Mesenchymal stem cell (in vitro differentiated cells and primary cell): ENCODE measurements at regions not wholly inside any gene's neighbourhood (a gene's known extent, or its start where the extent isn't known, plus 50 kb on each side); places are given as distances from the start of the nearest gene placed in this dataset.

Source experiments
- DNase-seq: peaks from one replicate; pipeline ENCODE4 v3.0.0-alpha.2; 2013
- H2AFZ ChIP-seq: one replicate; pipeline ENCODE4 v1.6.1; 2013; ENCODE audit warnings: low read depth, mild to moderate bottlenecking, control low read depth, inconsistent platforms, low read length, moderate library complexity
- H2AK5ac ChIP-seq: 2 replicates; pipeline ENCODE4 v1.6.1; 2013; ENCODE audit warnings: low read length, moderate library complexity, mild to moderate bottlenecking, inconsistent platforms; ENCODE audit not compliant: severe bottlenecking
- H2BK120ac ChIP-seq: one replicate; pipeline ENCODE4 v1.6.1; 2013; ENCODE audit warnings: low read depth, mild to moderate bottlenecking, inconsistent platforms, low read length, moderate library complexity
- H2BK12ac ChIP-seq, 2 experiments: one replicate each; pipeline ENCODE4 v1.6.1; 2013; ENCODE audit warnings: inconsistent platforms in 2 of 2, low read length in 2 of 2, mild to moderate bottlenecking in 2 of 2, moderate library complexity in 2 of 2, control low read depth in 1 of 2
- H2BK15ac ChIP-seq: one replicate; pipeline ENCODE4 v1.6.1; 2013; ENCODE audit warnings: mild to moderate bottlenecking, low read depth, inconsistent platforms; ENCODE audit not compliant: poor library complexity, severe bottlenecking
- H2BK5ac ChIP-seq: 2 replicates; pipeline ENCODE4 v1.6.1; 2013; ENCODE audit warnings: low read depth, mild to moderate bottlenecking, low read length, control low read depth, inconsistent platforms; ENCODE audit not compliant: poor library complexity, severe bottlenecking
- H3K14ac ChIP-seq, 2 experiments: one replicate each; pipeline ENCODE4 v1.6.1; 2013; ENCODE audit warnings: inconsistent platforms in 2 of 2, low read length in 2 of 2, control low read depth in 1 of 2, mild to moderate bottlenecking in 1 of 2, moderate library complexity in 1 of 2
- H3K18ac ChIP-seq, 2 experiments: one replicate each; pipeline ENCODE4 v1.6.1; 2013; ENCODE audit warnings: inconsistent platforms in 2 of 2, low read length in 2 of 2, control low read depth in 1 of 2, low read depth in 1 of 2, mild to moderate bottlenecking in 1 of 2
- H3K23ac ChIP-seq, 2 experiments: one replicate each; pipeline ENCODE4 v1.6.1; 2013; ENCODE audit warnings: inconsistent platforms in 2 of 2, low read length in 2 of 2, mild to moderate bottlenecking in 2 of 2, moderate library complexity in 2 of 2, control low read depth in 1 of 2
- H3K27ac ChIP-seq: 2 replicates; pipeline ENCODE4 v1.5.1; 2013; ENCODE audit warnings: mild to moderate bottlenecking, moderate library complexity, low read length, control low read depth, inconsistent platforms; ENCODE audit not compliant: poor library complexity, severe bottlenecking
- H3K27me3 ChIP-seq, 2 experiments: 2 replicates each; pipeline versions ENCODE4 v1.6.1 to v1.7.0; 2013; ENCODE audit warnings: low read length in 2 of 2, mild to moderate bottlenecking in 2 of 2, moderate library complexity in 2 of 2, control low read depth in 1 of 2, inconsistent platforms in 1 of 2; ENCODE audit not compliant: control insufficient read depth in 1 of 2, insufficient read depth in 1 of 2
- H3K36me3 ChIP-seq, 2 experiments: 2 replicates each; pipeline versions ENCODE4 v1.6.1 to v1.7.0; 2013; ENCODE audit warnings: low read length in 2 of 2, control low read depth in 1 of 2, inconsistent platforms in 1 of 2, low read depth in 1 of 2, mild to moderate bottlenecking in 1 of 2; ENCODE audit not compliant: insufficient read depth in 2 of 2, control insufficient read depth in 1 of 2
- H3K4ac ChIP-seq, 2 experiments: one replicate each; pipeline ENCODE4 v1.6.1; 2013; ENCODE audit warnings: inconsistent platforms in 2 of 2, low read length in 2 of 2, mild to moderate bottlenecking in 2 of 2, moderate library complexity in 2 of 2, control low read depth in 1 of 2, low read depth in 1 of 2
- H3K4me1 ChIP-seq: 2 replicates; pipeline ENCODE4 v1.6.1; 2013; ENCODE audit warnings: low read depth, low read length, control low read depth; ENCODE audit not compliant: control insufficient read depth, insufficient read depth
- H3K4me2 ChIP-seq: 2 replicates; pipeline ENCODE4 v1.6.1; 2013; ENCODE audit warnings: low read length, mild to moderate bottlenecking, inconsistent platforms; ENCODE audit not compliant: poor library complexity, severe bottlenecking
- H3K4me3 ChIP-seq, 2 experiments: 2 replicates each; pipeline versions ENCODE4 v1.5.1 to v1.7.0; 2013; ENCODE audit warnings: low read length in 2 of 2, mild to moderate bottlenecking in 2 of 2, control low read depth in 1 of 2, low read depth in 1 of 2; ENCODE audit not compliant: insufficient read depth in 1 of 2
- H3K79me1 ChIP-seq: replicated peaks from 2 replicates; pipeline ENCODE4 v1.6.1; 2013; ENCODE audit warnings: mild to moderate bottlenecking, control low read depth, low read length, inconsistent platforms; ENCODE audit not compliant: poor library complexity, severe bottlenecking
- H3K9ac ChIP-seq: 2 replicates; pipeline ENCODE4 v1.7.0; 2013; ENCODE audit warnings: mild to moderate bottlenecking, low read length, moderate library complexity
- H3K9me3 ChIP-seq: 2 replicates; pipeline ENCODE4 v1.7.0; 2013; ENCODE audit warnings: mild to moderate bottlenecking, low read length; ENCODE audit not compliant: control insufficient read depth
- H4K8ac ChIP-seq: one replicate; pipeline ENCODE4 v1.6.1; 2013; ENCODE audit warnings: inconsistent platforms, mild to moderate bottlenecking, low read length, moderate library complexity
- H4K91ac ChIP-seq: one replicate; pipeline ENCODE4 v1.6.1; 2013; ENCODE audit warnings: mild to moderate bottlenecking, low read length, inconsistent platforms
- WGBS: methylation state at CpG from one replicate; pipeline ENCODE4 v1.1.7; 2013; ENCODE audit warnings: mixed read lengths; 5-methylcytosine and 5-hydroxymethylcytosine counted together

GRCh38 chr13:67964091-67964490 is 734.0 kb upstream of the PCDH9 start:
- no peak overlapping the region for H3K18ac ChIP-seq
- no peaks in the 10 kb centered on the region for H3K27me3 ChIP-seq
- no peak for DNase-seq
- no peak overlapping the region for H2BK120ac ChIP-seq
- H3K27ac ChIP-seq = no peak overlapping the region
- H2BK15ac ChIP-seq = no peak overlapping the region
- no peak overlapping the region for H2BK5ac ChIP-seq
- H3K79me1 ChIP-seq = no peaks in the 10 kb centered on the region
- H4K8ac ChIP-seq = no peak overlapping the region
- H3K23ac ChIP-seq = no peak overlapping the region
- H3K14ac ChIP-seq = no peak overlapping the region
- no peaks in the 10 kb centered on the region for H3K36me3 ChIP-seq
- no peaks in the 10 kb centered on the region for H3K4me1 ChIP-seq
- H3K9me3 ChIP-seq = no peaks in the 10 kb centered on the region
- no peak overlapping the region for H3K4ac ChIP-seq
- no peak overlapping the region for H3K4me3 ChIP-seq
- H3K9ac ChIP-seq = no peak overlapping the region
- no CpG with 5 or more reads among the region's 2 CpGs for WGBS
- H4K91ac ChIP-seq = no peak overlapping the region
- no peak overlapping the region for H2BK12ac ChIP-seq
- no peak overlapping the region for H2AFZ ChIP-seq
- no peak overlapping the region for H2AK5ac ChIP-seq
- no peak overlapping the region for H3K4me2 ChIP-seq

- Histone ChIP-seq H2AFZ (no peak overlapping the region), H3K4me1 (no peaks in the 10 kb centered on the region), H2BK5ac (no peak overlapping the region), H3K79me1 (no peaks in the 10 kb centered on the region), H3K27me3 (no peaks in the 10 kb centered on the region), H3K27ac (no peak overlapping the region), H3K36me3 (no peaks in the 10 kb centered on the region), H3K4me2 (no peak overlapping the region), H2BK120ac (no peak overlapping the region), H3K4me3 (no peak overlapping the region), H3K9me3 (peaks cover 10% of the 10 kb centered on the region), H4K8ac (no peak overlapping the region), H3K14ac (no peak overlapping the region), H2BK15ac (no peak overlapping the region), H4K91ac (no peak overlapping the region), H2AK5ac (no peak overlapping the region), H3K18ac (no peak overlapping the region), H3K9ac (no peak overlapping the region), H3K23ac (no peak overlapping the region), H2BK12ac (no peak overlapping the region), H3K4ac (no peak overlapping the region)
- no peak for DNase-seq
- 87% methylated on average over 1 of the region's 2 CpGs for WGBS
Measured at GRCh38 chr13:67961331-67961730, 731.2 kb upstream of the PCDH9 start.

DNA sequence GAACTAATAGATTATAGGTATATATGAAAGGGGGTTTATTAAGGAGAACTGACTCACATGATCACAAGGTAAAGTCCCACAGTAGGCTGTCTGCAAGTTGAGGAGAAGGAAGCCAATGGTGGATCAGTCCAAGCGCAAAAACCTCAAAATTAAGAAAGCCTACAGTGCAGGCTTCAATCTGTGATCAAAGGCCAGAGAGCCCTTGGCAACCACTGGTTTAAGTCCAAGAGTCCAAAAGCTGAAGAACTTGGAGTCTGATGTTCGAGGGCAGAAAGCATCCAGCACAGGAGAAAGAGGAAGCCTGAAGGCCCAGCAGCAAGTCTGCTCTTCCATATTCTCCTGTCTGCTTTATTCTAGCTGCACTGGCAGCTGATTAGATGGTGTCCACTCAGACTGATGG is 721.3 kb upstream of the PCDH9 start:
- H4K8ac ChIP-seq = no peak overlapping the region
- no peak overlapping the region for H2BK5ac ChIP-seq
- H4K91ac ChIP-seq = no peak overlapping the region
- no peak overlapping the region for H3K23ac ChIP-seq
- H3K9ac ChIP-seq = no peak overlapping the region
- no peak overlapping the region for H3K27ac ChIP-seq
- H3K4ac ChIP-seq = no peak overlapping the region
- H3K4me1 ChIP-seq = no peaks in the 10 kb centered on the region
- H3K27me3 ChIP-seq = no peaks in the 10 kb centered on the region
- H2BK12ac ChIP-seq = no peak overlapping the region
- no peak overlapping the region for H2AK5ac ChIP-seq
- no peak for DNase-seq
- no peak overlapping the region for H2BK120ac ChIP-seq
- peaks cover 3% of the 10 kb centered on the region for H3K9me3 ChIP-seq
- no peak overlapping the region for H3K4me2 ChIP-seq
- 83% methylated on average over 2 of the region's 2 CpGs for WGBS
- H3K18ac ChIP-seq = no peak overlapping the region
- H3K4me3 ChIP-seq = no peak overlapping the region
- no peak overlapping the region for H2AFZ ChIP-seq
- no peak overlapping the region for H3K14ac ChIP-seq
- H3K79me1 ChIP-seq = no peaks in the 10 kb centered on the region
- no peak overlapping the region for H2BK15ac ChIP-seq
- no peaks in the 10 kb centered on the region for H3K36me3 ChIP-seq

DNA sequence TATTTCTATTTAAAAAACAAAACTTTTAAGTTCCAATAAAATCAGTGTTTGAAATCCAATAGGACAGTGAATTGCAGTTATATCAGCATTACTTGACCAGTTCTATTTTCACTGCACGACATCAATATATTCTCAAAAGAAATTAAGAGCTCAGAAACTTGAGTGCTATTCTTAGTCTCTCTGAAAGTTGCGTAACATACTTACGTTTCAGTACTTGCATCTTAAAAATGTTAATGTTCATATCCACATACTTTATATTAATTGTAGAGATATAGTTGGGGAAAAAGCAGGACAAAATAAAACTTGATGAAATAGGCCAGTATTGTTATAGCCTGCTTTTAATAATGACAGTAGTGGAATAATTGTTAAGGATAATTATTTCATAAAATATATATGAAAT is 720.5 kb upstream of the PCDH9 start:
- no peak overlapping the region for H3K9ac ChIP-seq
- no peak overlapping the region for H2BK5ac ChIP-seq
- H3K4me2 ChIP-seq = no peak overlapping the region
- H3K36me3 ChIP-seq = no peaks in the 10 kb centered on the region
- no peak overlapping the region for H2BK15ac ChIP-seq
- no peaks in the 10 kb centered on the region for H3K27me3 ChIP-seq
- H3K14ac ChIP-seq = no peak overlapping the region
- H4K91ac ChIP-seq = no peak overlapping the region
- DNase-seq = no peak
- H3K18ac ChIP-seq = no peak overlapping the region
- no peak overlapping the region for H3K4ac ChIP-seq
- no peak overlapping the region for H2AK5ac ChIP-seq
- no peaks in the 10 kb centered on the region for H3K9me3 ChIP-seq
- no peaks in the 10 kb centered on the region for H3K79me1 ChIP-seq
- H3K23ac ChIP-seq = no peak overlapping the region
- H3K4me1 ChIP-seq = no peaks in the 10 kb centered on the region
- H2BK12ac ChIP-seq = no peak overlapping the region
- no peak overlapping the region for H3K27ac ChIP-seq
- no peak overlapping the region for H4K8ac ChIP-seq
- no peak overlapping the region for H3K4me3 ChIP-seq
- no peak overlapping the region for H2BK120ac ChIP-seq
- H2AFZ ChIP-seq = no peak overlapping the region
- 98% methylated on average over 2 of the region's 3 CpGs for WGBS
